ENCODE measurements at regions not wholly inside any gene's neighbourhood (a gene's known extent, or its start where the extent isn't known, plus 50 kb on each side); places are given as distances from the start of the nearest gene placed in this dataset.

GRCh38 chr2:41602341-41602740, 445.5 kb upstream of the PKDCC start:
- TF ChIP-seq CTCF (conservative IDR thresholded peaks at IDR 0.05) (no peak), EZH2 (IDR thresholded peaks at IDR 0.05; ENCODE audit: low read depth) (no peak)

All from PC-9 (cell line).